SU-DHL-6 (cell line): ENCODE measurements at regions not wholly inside any gene's neighbourhood (a gene's known extent, or its start where the extent isn't known, plus 50 kb on each side); places are given as distances from the start of the nearest gene placed in this dataset.

ENCODE experiments used
- H2AFZ ChIP-seq: fragments of 200-600 bp; sonication (generic); 2 replicates; pipeline ENCODE4 v1.6.1; 2014; ENCODE audit warnings: low read depth, mild to moderate bottlenecking, moderate library complexity, mixed read lengths, antibody characterized with exemption, low read length; ENCODE audit not compliant: severe bottlenecking
- H3F3A ChIP-seq: fragments of 200-600 bp; shearing (Covaris generic); 2 replicates; pipeline ENCODE4 v1.6.0; 2016; ENCODE audit warnings: antibody characterized with exemption, mild to moderate bottlenecking; ENCODE audit not compliant: insufficient read depth
- H3K27ac ChIP-seq: fragments of 200-600 bp; sonication (generic); 2 replicates; pipeline ENCODE4 v1.5.1; 2016; ENCODE audit warnings: low read depth, mild to moderate bottlenecking, low read length, moderate library complexity, mixed read lengths
- H3K27me3 ChIP-seq: fragments of 200-600 bp; sonication (generic), shearing (Covaris generic); 2 replicates; pipeline ENCODE4 v1.6.0; 2014; ENCODE audit warnings: mild to moderate bottlenecking, low read length
- H3K36me3 ChIP-seq: fragments of 200-600 bp; sonication (generic); 2 replicates; pipeline ENCODE4 v1.6.1; 2014; ENCODE audit warnings: mild to moderate bottlenecking, low read length, mixed read lengths
- H3K4me2 ChIP-seq: fragments of 300-600, 200-600 bp; shearing (Covaris generic), sonication (generic); 2 replicates; pipeline ENCODE4 v1.6.0; 2014; ENCODE audit warnings: low read length, low read depth, mild to moderate bottlenecking; ENCODE audit not compliant: poor library complexity, severe bottlenecking
- H3K4me3 ChIP-seq: fragments of 200-600 bp; sonication (generic); 2 replicates; pipeline ENCODE4 v1.5.1; 2014; ENCODE audit warnings: antibody characterized with exemption, low read length, mild to moderate bottlenecking, mixed read lengths; ENCODE audit not compliant: insufficient read depth, poor library complexity, severe bottlenecking
- H3K79me2 ChIP-seq: fragments of 200-600 bp; sonication (generic); 2 replicates; pipeline ENCODE4 v1.6.1; 2014; ENCODE audit warnings: mild to moderate bottlenecking, low read length, moderate library complexity; ENCODE audit not compliant: insufficient read depth
- H3K9ac ChIP-seq: fragments of 200-600 bp; sonication (generic); 2 replicates; pipeline ENCODE4 v1.7.0; 2014; ENCODE audit warnings: mild to moderate bottlenecking, low read length
- H3K9me2 ChIP-seq: fragments of 200-600 bp; sonication (generic); replicated peaks from 2 replicates; pipeline ENCODE4 v1.6.1; 2014; ENCODE audit warnings: low read length; ENCODE audit not compliant: insufficient read depth
- H3K9me3 ChIP-seq: fragments of 200-600 bp; sonication (generic); 2 replicates; pipeline ENCODE4 v1.6.1; 2014; ENCODE audit warnings: low read length, mixed read lengths; ENCODE audit not compliant: insufficient read depth
- H4K20me1 ChIP-seq: fragments of 200-600 bp; sonication (generic); 2 replicates; pipeline ENCODE4 v1.6.1; 2014; ENCODE audit warnings: low read depth, mild to moderate bottlenecking, antibody characterized with exemption, low read length, moderate library complexity, mixed read lengths
- CTCF ChIP-seq: fragments of 200-600 bp; sonication (generic); IDR thresholded peaks from one replicate; pipeline ENCODE4 v1.5.1; 2017; ENCODE audit warnings: antibody characterized with exemption, mild to moderate bottlenecking, low read length, moderate library complexity; ENCODE audit not compliant: insufficient read depth, poor library complexity, severe bottlenecking
- EZH2phosphoT487 ChIP-seq: fragments of 200-600 bp; sonication (generic), shearing (Covaris generic); conservative IDR thresholded peaks from 2 replicates; pipeline ENCODE4 v1.6.1; 2018; ENCODE audit warnings: mild to moderate bottlenecking, antibody characterized with exemption, low read length, moderate library complexity, mixed read lengths

- Histone ChIP-seq H3K9ac (no peak overlapping the region), H3K9me3 (no peaks in the 10 kb centered on the region), H3K36me3 (no peaks in the 10 kb centered on the region), H3F3A (no peaks in the 10 kb centered on the region), H3K79me2 (no peaks in the 10 kb centered on the region), H3K4me3 (no peak overlapping the region), H4K20me1 (no peaks in the 10 kb centered on the region), H3K9me2 (no peaks in the 10 kb centered on the region), H2AFZ (no peak overlapping the region), H3K27ac (no peak overlapping the region), H3K27me3 (no peaks in the 10 kb centered on the region), H3K4me2 (no peak overlapping the region)
- TF ChIP-seq CTCF (no peak), EZH2phosphoT487 (no peak)
These were observed 65.3 kb downstream of the EFNB1 start for GRCh38 chrX:68894142-68894512.

- Histone ChIP-seq H3F3A (no peaks in the 10 kb centered on the region), H3K36me3 (no peaks in the 10 kb centered on the region), H3K9ac (no peak overlapping the region), H3K79me2 (no peaks in the 10 kb centered on the region), H4K20me1 (no peaks in the 10 kb centered on the region), H3K9me2 (no peaks in the 10 kb centered on the region), H3K4me2 (no peak overlapping the region), H3K27me3 (no peaks in the 10 kb centered on the region), H2AFZ (no peak overlapping the region), H3K4me3 (no peak overlapping the region), H3K9me3 (no peaks in the 10 kb centered on the region), H3K27ac (no peak overlapping the region)
- TF ChIP-seq EZH2phosphoT487 (no peak), CTCF (no peak)
These were observed 63.8 kb downstream of the EFNB1 start for GRCh38 chrX:68892651-68893050.

GRCh38 chrX:68892134-68892533 lies 63.3 kb downstream of the EFNB1 start:
- no peak for TF ChIP-seq CTCF
- no peak for TF ChIP-seq EZH2phosphoT487
- Histone ChIP-seq H3K27me3 (no peaks in the 10 kb centered on the region), H3K27ac (no peak overlapping the region)

More at GRCh38 chrX:68892134-68892533, 63.3 kb downstream of the EFNB1 start:
- no peak overlapping the region for H3K9ac ChIP-seq
- no peak overlapping the region for H2AFZ ChIP-seq
- no peak overlapping the region for H3K4me2 ChIP-seq
- H3K9me2 ChIP-seq, result no peaks in the 10 kb centered on the region
- no peaks in the 10 kb centered on the region for H3K79me2 ChIP-seq
- no peak overlapping the region for H3K4me3 ChIP-seq
- H4K20me1 ChIP-seq, result no peaks in the 10 kb centered on the region
- H3K36me3 ChIP-seq, result no peaks in the 10 kb centered on the region
- H3F3A ChIP-seq, result no peaks in the 10 kb centered on the region
- H3K9me3 ChIP-seq, result no peaks in the 10 kb centered on the region
